Muscle of arm (tissue), 1 donor: ENCODE measurements at regions not wholly inside any gene's neighbourhood (a gene's known extent, or its start where the extent isn't known, plus 50 kb on each side); places are given as distances from the start of the nearest gene placed in this dataset.

Experiments used
- DNase-seq: peaks from one replicate; pipeline ENCODE4 v3.0.0-alpha.2; 2013

GRCh38 chr11:81174646-81175330 lies 1558.9 kb downstream of the FAM181B start:
- no peak for DNase-seq

DNA sequence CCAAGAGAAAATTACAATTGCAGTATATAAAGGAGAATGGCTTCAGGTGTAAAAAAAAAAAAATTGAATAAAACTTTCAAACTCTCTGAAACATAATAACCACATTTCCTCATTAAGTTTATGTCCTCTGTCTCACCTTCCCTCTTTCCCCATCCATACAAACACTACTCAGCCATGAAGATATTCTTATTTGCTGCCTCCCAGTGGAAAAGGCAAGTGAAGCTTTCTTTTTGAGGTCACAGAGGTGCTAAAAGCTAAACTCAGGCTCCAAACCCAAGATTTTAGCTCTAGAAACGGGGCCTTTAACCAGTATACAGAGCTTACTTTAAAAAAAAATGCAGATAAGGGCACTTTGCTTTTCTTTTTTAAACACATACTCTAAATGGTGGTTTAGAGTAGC lies 1568.5 kb downstream of the FAM181B start:
- no peak for DNase-seq

- DNase-seq = no peak
These were observed 1573.8 kb downstream of the FAM181B start for GRCh38 chr11:81159900-81160299.

GRCh38 chr11:81135570-81135969 lies 1598.1 kb downstream of the FAM181B start:
- DNase-seq = no peak

- no peak for DNase-seq
These were observed 1604.0 kb downstream of the FAM181B start for GRCh38 chr11:81129618-81130017.

GRCh38 chr11:81112718-81113117 lies 1620.9 kb downstream of the FAM181B start:
- no peak for DNase-seq

DNA sequence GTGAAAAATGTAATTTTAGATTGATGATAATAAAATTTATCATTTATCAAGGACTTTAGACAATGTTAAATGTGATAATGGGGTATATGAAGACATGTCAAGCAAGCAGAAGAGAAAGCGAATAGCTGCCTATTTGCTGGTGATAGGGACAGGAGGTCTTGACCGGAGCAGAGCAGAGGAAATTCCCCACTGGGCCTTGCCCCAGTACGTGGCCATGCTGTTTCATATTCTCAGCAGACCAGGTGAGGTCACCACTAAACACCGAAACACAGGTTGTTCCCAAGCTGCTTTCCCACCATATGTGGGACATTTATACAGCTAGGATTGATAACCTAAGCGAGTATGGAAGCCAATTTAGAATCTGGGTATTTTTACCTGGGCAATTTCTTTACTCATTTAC lies 1629.6 kb downstream of the FAM181B start:
- DNase-seq = no peak

GRCh38 chr11:81098471-81098870 lies 1635.2 kb downstream of the FAM181B start:
- DNase-seq = no peak

GRCh38 chr11:81092522-81092921 lies 1641.1 kb downstream of the FAM181B start:
- DNase-seq = no peak

DNA sequence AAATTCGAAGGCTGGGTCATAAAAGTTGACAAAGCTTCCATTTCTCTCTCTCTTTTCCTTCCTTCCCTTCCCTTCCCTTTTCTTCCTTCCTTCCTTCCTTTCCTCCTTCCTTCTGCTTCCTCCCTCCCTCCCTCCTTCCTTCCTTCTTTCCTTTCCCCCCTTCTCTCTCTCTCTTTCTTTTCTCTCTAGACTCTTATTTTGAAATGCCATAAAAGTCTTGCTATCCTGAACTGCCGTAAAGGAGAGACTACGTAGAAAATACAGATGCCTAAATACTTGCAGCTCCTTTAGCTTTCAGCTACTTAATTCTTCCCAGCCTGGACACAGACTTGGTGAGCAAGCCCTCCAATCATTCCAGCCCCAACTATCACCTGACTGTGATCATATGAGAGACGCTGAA lies 1644.4 kb downstream of the FAM181B start:
- no peak for DNase-seq

DNA sequence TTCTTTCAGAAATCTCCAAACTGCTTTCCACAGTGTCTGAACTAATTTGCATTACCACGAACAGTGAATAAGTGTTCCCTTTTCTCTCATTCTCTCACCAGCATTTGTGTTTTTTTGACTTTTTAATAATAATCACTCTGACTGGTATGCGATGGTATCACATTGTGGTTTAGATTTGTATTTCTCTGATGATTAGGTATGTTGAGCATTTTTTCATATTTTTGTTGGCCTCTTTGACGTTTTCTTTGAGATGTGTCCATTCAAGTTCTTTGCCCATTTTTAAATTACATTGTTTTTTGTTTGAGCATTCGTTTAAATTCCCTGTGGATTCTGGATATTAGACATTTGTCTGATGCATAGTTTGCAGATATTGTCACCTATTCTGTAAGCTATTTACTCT lies 1639.6 kb upstream of the TENM4 start:
- no peak for DNase-seq

- DNase-seq = no peak
These were observed 1631.4 kb upstream of the TENM4 start for GRCh38 chr11:81072273-81072672.

GRCh38 chr11:81071606-81072005 lies 1630.8 kb upstream of the TENM4 start:
- DNase-seq = no peak

- no peak for DNase-seq
These were observed 1630.1 kb upstream of the TENM4 start for GRCh38 chr11:81070948-81071347.

DNA sequence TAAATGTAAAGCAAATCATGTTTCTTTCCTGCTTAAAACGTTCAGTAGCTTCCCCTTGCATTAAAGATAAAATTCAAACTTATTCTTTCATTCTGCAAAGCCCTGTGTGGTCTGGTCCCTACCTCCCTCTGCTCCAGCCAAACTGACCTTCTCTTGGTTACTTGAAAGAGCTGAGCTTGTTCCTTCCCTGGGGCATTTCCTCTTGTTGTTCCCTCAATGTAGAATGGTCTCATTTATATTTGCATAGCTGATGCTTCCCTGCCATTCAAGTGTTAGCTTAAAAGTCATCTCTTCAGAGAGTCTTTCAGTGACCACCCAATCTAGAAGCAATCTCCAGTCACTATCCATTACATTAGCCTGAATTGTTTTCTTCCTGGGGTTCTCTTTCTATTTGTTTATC lies 1618.5 kb upstream of the TENM4 start:
- no peak for DNase-seq

DNA sequence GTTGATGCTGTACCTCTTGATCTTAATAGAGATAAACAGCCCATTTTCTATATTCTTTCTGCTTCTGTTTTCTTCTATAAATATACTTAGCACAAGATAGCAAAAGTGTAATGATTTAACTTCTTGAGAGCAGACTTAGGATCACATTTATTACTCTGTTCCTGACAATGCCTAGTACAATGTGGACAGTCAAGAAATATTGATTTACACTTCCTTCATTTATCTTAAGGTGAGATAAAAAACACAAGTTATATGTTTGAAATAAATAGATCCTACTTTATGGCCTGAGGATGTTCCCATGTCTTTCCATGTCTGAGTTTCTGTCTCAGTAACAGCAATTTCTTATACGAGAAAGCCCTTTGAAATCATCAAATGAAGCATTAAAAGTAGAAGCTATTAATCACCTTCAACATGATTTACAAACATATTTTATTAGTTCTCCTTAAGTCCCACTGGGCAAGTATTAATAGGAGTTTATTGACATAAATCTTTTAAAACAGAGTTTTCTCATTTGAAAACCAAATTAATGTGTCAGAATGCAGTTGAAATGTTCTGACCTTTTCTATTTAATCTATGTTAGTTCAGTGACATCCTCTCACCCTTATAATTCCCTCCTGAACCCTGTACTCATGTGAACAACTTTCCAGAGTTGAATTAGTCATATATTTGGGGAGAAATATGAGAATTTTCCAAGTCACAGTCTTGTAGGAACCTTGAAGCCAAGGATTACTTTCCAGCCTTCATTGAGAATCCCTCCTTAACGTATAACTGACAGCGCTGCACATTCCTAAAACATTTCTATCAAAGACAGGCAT lies 1611.7 kb upstream of the TENM4 start:
- DNase-seq = no peak

- no peak for DNase-seq
These were observed 1599.2 kb upstream of the TENM4 start for GRCh38 chr11:81039916-81040524.

DNA sequence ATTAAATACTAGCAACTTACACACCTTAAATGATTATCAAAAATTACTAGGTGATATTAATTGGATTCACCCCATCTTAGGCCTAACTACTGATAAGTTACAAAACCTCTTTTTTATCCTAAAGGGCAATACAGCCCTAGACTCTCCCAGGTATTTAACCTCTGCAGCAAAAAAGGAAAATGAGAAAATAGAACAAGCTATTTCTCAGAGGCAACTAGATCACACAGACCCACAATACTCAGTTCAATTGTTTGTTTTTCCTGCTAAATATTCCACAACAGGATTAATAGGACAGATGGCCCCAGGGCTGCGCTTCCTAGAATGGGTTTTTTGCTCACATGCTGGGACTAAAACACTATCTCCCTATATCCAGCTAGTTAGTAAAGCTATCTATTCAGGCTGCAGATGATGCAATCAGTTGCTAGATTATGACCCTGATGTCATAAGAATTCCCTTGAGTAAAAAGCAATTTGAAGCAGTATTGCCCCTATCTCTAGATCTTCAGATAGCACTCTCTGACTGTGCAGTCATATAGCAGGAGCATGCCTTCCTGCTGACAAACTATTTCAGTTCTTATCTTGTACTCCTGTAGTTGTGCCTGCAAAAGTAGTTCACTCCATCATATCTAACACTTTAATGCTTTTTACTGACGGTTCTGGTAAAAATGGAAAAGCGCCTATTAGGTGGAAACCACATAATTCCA lies 1595.5 kb upstream of the TENM4 start:
- no peak for DNase-seq

- no peak for DNase-seq
These were observed 1593.1 kb upstream of the TENM4 start for GRCh38 chr11:81033779-81034540.

DNA sequence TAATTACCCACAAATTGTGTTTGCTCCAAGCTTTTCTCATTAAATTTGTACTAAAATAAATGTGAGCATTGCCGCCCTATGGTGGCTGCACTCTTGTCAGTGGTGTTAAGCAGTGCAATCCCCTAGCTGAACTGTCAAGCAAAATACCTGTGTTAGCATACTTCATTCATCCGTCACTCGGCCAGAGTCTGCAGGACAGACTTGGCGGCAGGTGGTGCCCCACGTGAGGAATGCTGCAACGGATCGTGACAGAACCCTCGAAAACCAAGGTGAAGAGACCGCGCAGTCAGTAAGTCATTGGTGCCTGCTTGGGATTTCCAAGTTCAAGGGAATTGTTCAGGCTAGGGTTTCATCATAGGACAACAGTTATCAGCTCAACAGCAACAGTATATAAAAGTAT lies 1592.1 kb upstream of the TENM4 start:
- no peak for DNase-seq

- DNase-seq = no peak
These were observed 1589.4 kb upstream of the TENM4 start for GRCh38 chr11:81030186-81030585.

- DNase-seq = no peak
These were observed 1585.2 kb upstream of the TENM4 start for GRCh38 chr11:81026032-81026431.
